ENCODE measurements at regions not wholly inside any gene's neighbourhood (a gene's known extent, or its start where the extent isn't known, plus 50 kb on each side); places are given as distances from the start of the nearest gene placed in this dataset.

- no peaks in the 10 kb centered on the region for H3K36me3 ChIP-seq (ENCODE audit: low read depth)
- TF ChIP-seq EZH2 (IDR thresholded peaks at IDR 0.05; ENCODE audit: insufficient read depth, poor library complexity, severe bottlenecking), result no peak
- H3F3A ChIP-seq (ENCODE audit: insufficient read depth), result no peaks in the 10 kb centered on the region
- no peaks in the 10 kb centered on the region for H3K27me3 ChIP-seq (replicated peaks; ENCODE audit: insufficient read depth)
- no peak overlapping the region for H3K27ac ChIP-seq
- in situ Hi-C loops (cut with MboI), result no loop called here
- H2AFZ ChIP-seq, result no peak overlapping the region
- no peak overlapping the region for H3K4me3 ChIP-seq
- no peaks in the 10 kb centered on the region for H3K9me3 ChIP-seq (ENCODE audit: low read depth)
- WGBS, 2 experiments (ENCODE audit: low coverage in 1 of 2, low lambda C conversion rate in 2 of 2, missing lambda C conversion rate in 2 of 2), result 91% methylated on average over 4 of the region's 4 CpGs
- H3K9ac ChIP-seq, result no peak overlapping the region
- no peaks in the 10 kb centered on the region for H3K9me2 ChIP-seq (ENCODE audit: insufficient read depth)
- no peak overlapping the region for H3K4me2 ChIP-seq (ENCODE audit: unreplicated experiment)
- no peaks in the 10 kb centered on the region for H3K4me1 ChIP-seq (ENCODE audit: insufficient read depth)
- no peaks in the 10 kb centered on the region for H4K20me1 ChIP-seq (ENCODE audit: insufficient read depth)
- DNase-seq, result no peak
- H3K79me2 ChIP-seq (ENCODE audit: insufficient read depth), result no peaks in the 10 kb centered on the region
Measured at GRCh38 chr15:98143116-98143515, 182.6 kb downstream of the ARRDC4 start.

GRCh38 chr15:98144388-98144787 is 183.9 kb downstream of the ARRDC4 start:
- no peak overlapping the region for H3K4me2 ChIP-seq (ENCODE audit: unreplicated experiment)
- no peak overlapping the region for H3K27ac ChIP-seq
- in situ Hi-C loops (cut with MboI), result no loop called here
- H3K9me2 ChIP-seq (ENCODE audit: insufficient read depth), result no peaks in the 10 kb centered on the region
- 47 to 52% methylated on average over 2 of the region's 2 CpGs for WGBS, 2 experiments (ENCODE audit: low coverage in 1 of 2, low lambda C conversion rate in 2 of 2, missing lambda C conversion rate in 2 of 2)
- H3K9ac ChIP-seq, result no peak overlapping the region
- TF ChIP-seq EZH2phosphoT487 (IDR thresholded peaks at IDR 0.05; ENCODE audit: insufficient read depth, low read depth) (no peak), EZH2 (IDR thresholded peaks at IDR 0.05; ENCODE audit: insufficient read depth, poor library complexity, severe bottlenecking) (no peak)
- no peak overlapping the region for H2AFZ ChIP-seq
- no peaks in the 10 kb centered on the region for H3K4me1 ChIP-seq (ENCODE audit: insufficient read depth)
- H3F3A ChIP-seq (ENCODE audit: insufficient read depth), result no peaks in the 10 kb centered on the region
- H3K9me3 ChIP-seq (ENCODE audit: low read depth), result no peaks in the 10 kb centered on the region
- no peak overlapping the region for H3K4me3 ChIP-seq
- H4K20me1 ChIP-seq (ENCODE audit: insufficient read depth), result no peaks in the 10 kb centered on the region
- H3K79me2 ChIP-seq (ENCODE audit: insufficient read depth), result no peaks in the 10 kb centered on the region
- H3K36me3 ChIP-seq (ENCODE audit: low read depth), result no peaks in the 10 kb centered on the region
- DNase-seq, result no peak
- no peaks in the 10 kb centered on the region for H3K27me3 ChIP-seq (replicated peaks; ENCODE audit: insufficient read depth)

GRCh38 chr15:98146031-98146820 is 185.7 kb downstream of the ARRDC4 start:
- Histone ChIP-seq H3K4me3 (no peak overlapping the region), H2AFZ (no peak overlapping the region), H3K79me2 (ENCODE audit: insufficient read depth) (no peaks in the 10 kb centered on the region), H3K36me3 (ENCODE audit: low read depth) (no peaks in the 10 kb centered on the region), H3F3A (ENCODE audit: insufficient read depth) (no peaks in the 10 kb centered on the region), H3K9me2 (ENCODE audit: insufficient read depth) (no peaks in the 10 kb centered on the region), H3K4me1 (ENCODE audit: insufficient read depth) (no peaks in the 10 kb centered on the region), H3K4me2 (ENCODE audit: unreplicated experiment) (no peak overlapping the region), H3K9ac (no peak overlapping the region), H3K27ac (no peak overlapping the region), H3K27me3 (replicated peaks; ENCODE audit: insufficient read depth) (no peaks in the 10 kb centered on the region), H3K9me3 (ENCODE audit: low read depth) (no peaks in the 10 kb centered on the region), H4K20me1 (ENCODE audit: insufficient read depth) (no peaks in the 10 kb centered on the region)
- no peak for TF ChIP-seq EZH2 (IDR thresholded peaks at IDR 0.05; ENCODE audit: insufficient read depth, poor library complexity, severe bottlenecking)
- no peak for TF ChIP-seq EZH2phosphoT487 (IDR thresholded peaks at IDR 0.05; ENCODE audit: insufficient read depth, low read depth)
- WGBS, 2 experiments (ENCODE audit: low coverage in 1 of 2, low lambda C conversion rate in 2 of 2, missing lambda C conversion rate in 2 of 2), result 72 to 82% methylated on average over 15 to 17 of the region's 17 CpGs
- in situ Hi-C loops (cut with MboI), result no loop called here
- DNase-seq, result no peak

- Histone ChIP-seq H3K27ac (no peak overlapping the region), H3K36me3 (ENCODE audit: low read depth) (no peaks in the 10 kb centered on the region), H3K4me1 (ENCODE audit: insufficient read depth) (no peaks in the 10 kb centered on the region), H3K9ac (no peak overlapping the region), H3K9me2 (ENCODE audit: insufficient read depth) (no peaks in the 10 kb centered on the region), H3K4me2 (ENCODE audit: unreplicated experiment) (no peak overlapping the region), H3F3A (ENCODE audit: insufficient read depth) (no peaks in the 10 kb centered on the region), H3K79me2 (ENCODE audit: insufficient read depth) (no peaks in the 10 kb centered on the region), H2AFZ (no peak overlapping the region), H3K27me3 (replicated peaks; ENCODE audit: insufficient read depth) (no peaks in the 10 kb centered on the region), H4K20me1 (ENCODE audit: insufficient read depth) (no peaks in the 10 kb centered on the region), H3K9me3 (ENCODE audit: low read depth) (no peaks in the 10 kb centered on the region), H3K4me3 (no peak overlapping the region)
- WGBS, 2 experiments (ENCODE audit: low coverage in 1 of 2, low lambda C conversion rate in 2 of 2, missing lambda C conversion rate in 2 of 2), result 75 to 80% methylated on average over 5 of the region's 5 CpGs
- no peak for TF ChIP-seq EZH2phosphoT487 (IDR thresholded peaks at IDR 0.05; ENCODE audit: insufficient read depth, low read depth)
- no peak for TF ChIP-seq EZH2 (IDR thresholded peaks at IDR 0.05; ENCODE audit: insufficient read depth, poor library complexity, severe bottlenecking)
- DNase-seq, result no peak
- in situ Hi-C loops (cut with MboI), result no loop called here
Measured at GRCh38 chr15:98147415-98147814, 186.9 kb downstream of the ARRDC4 start.
